ENCODE measurements at regions not wholly inside any gene's neighbourhood (a gene's known extent, or its start where the extent isn't known, plus 50 kb on each side); places are given as distances from the start of the nearest gene placed in this dataset.
"Not testable (repeated sequence)": the region's sequence is repeated elsewhere in the genome, so short reads cannot be mapped to it uniquely, and the experiment has no call there.

GRCh38 chr5:142402752-142403318 is 78.0 kb upstream of the SPRY4 start:
- DNase-seq: no peak

DNA sequence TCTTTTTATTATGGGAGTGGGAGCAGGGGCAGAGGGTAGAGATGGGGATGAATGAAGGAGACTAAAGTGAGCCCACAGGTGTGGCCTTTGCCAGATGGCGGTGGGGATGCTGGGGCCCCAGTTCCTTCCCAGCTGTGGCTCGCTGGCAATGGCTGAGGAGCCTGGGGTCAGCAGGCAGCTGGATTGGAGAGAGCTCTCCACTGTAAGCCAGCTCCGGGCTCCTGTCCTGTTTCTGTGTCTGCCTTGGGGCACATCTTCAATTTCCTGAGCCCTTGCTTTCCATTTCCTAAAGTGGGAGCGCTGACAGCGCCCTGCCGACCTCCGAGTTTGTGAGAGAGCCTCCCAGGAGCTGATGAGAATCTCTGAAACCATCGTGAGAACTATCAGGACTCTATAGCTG is 75.6 kb upstream of the SPRY4 start:
- no peak for DNase-seq

DNA sequence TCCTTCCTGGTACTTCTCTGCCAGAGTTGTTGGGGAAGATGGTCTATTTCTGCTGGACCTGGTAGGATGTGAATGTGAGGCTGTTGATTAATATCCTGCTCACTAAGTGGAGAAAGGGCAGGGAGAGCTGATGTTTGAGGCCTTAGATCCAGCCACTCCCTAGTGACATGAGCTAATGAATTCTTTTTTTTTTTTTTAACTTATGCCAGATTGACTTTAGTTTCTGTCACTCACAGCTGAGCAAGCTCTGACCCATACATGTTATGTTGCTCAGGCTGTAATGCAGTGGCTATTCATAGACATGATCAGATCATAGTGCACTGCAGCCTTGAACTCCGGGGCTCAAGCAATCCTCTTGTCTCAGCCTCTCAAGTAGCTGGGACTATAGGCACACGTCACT is 75.1 kb upstream of the SPRY4 start:
- DNase-seq: no peak

DNA sequence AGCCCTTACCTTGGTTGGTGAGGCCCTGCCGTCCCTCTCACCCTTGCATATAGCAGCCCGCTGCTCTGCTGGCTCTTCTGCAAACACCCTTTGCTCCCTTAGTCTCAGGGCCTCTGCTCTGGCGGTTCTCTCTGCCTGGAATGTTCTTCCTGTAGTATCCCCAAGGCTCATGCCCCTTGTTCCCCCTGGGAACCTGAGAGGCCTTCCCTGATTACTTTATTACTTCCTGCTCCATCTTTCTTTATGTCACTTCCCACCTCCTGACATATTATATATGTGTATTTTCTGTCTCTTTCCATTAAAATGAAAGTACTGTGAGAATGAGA is 73.9 kb upstream of the SPRY4 start:
- no peak for DNase-seq

DNA sequence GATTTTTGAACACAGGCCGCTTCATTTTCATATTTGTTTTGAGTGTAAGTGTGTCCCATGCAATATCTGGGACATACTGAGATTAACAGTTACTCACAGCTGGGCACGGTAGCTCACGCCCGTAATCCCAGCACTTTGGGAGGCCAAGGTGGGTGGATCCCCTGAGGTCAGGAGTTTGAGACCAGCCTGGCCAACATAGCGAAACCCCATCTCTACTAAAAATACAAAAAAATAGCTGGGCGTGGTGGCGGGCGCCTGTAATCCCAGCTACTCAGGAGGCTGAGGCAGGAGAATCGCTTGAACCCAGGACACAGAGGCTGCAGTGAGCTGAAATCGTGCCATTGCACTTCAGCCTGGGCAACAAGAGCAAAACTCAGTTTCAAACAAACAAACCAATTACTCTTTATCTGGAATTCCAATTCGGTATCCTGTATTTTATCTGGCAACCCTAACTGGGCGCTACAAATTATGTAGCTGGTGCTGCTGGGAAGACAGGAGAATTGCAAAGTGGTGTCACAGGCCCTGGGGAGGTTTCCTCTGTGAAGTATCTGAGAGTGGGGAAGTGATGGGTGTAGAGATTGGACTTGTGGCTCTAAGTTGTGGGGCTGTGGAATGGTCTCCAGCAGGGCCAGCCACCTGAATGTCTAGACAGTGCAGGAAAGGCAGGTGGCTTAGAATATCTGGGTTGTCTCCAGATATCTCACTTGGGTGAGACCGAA is 73.3 kb upstream of the SPRY4 start:
- not testable (repeated sequence) for DNase-seq

- DNase-seq: no peak
Observed at GRCh38 chr5:142397178-142397577, 72.4 kb upstream of the SPRY4 start.

DNA sequence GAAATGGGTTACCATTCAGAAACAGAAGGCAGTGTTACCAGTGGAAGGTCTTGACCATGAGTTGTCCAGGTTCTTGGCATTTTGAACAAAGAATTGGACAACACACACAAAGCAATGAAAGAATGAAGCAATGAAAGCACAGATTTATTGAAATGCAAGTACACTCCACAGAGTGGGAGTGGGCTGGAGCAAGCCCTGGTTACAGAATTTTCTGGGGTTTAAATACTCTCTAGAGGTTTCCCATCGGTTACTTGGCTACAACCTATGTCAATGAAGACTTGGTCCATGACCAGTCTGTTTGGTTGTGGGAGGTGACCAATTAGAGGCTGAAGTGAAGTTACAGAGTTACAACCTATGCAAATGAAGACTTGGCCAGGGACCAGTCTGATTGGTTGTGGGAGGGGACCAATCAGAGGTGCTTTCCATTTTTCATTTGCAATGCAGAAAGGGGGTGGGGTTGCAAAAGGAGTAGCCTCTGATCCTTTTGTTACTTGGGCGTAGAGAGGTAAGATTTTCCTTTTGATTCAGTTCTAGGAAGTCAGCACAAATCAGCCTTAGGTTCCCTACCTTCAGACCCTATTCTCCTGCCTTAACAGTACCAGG is 71.7 kb upstream of the SPRY4 start:
- DNase-seq: no peak

DNA sequence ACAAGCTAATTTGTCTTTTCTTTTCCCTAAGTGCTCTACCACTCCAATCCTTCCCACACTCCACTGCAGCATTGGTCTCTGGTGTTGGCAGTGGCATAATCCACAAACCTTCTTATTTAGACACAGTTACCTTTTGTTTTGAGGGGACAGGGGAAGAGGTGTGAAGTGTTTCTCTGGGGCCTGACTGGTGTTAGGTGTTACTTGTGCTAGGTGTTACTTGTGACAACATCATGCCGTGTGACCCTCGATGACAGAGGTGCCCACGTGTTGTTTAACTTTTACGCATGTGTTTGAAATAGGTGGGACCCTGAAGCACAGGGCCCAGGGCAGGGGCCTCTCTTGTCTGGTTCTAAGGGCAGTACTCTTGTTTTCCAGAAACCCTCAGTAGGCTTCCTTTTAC is 70.5 kb upstream of the SPRY4 start:
- no peak for DNase-seq

GRCh38 chr5:142391058-142391845 is 66.4 kb upstream of the SPRY4 start:
- DNase-seq: no peak

DNA sequence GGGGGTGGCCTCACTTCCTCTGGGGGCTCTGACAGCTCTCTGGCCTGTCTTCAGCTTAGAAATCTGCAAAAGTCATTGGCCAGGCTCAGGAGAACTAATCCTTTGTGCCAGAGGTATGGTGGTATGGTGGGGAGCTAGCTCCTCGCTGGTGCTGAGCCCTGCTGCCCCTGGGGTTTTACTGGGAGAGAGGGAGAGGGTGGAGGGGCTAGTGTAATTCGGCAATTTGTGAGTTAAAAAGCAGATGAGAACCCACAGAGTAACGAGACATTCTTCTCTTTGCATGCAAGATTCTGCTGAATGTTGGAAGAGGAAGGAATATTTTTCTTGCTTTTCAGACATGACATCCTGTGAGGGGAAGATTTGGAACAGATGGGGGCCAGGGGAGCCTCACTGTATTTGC is 65.5 kb upstream of the SPRY4 start:
- no peak for DNase-seq

DNA sequence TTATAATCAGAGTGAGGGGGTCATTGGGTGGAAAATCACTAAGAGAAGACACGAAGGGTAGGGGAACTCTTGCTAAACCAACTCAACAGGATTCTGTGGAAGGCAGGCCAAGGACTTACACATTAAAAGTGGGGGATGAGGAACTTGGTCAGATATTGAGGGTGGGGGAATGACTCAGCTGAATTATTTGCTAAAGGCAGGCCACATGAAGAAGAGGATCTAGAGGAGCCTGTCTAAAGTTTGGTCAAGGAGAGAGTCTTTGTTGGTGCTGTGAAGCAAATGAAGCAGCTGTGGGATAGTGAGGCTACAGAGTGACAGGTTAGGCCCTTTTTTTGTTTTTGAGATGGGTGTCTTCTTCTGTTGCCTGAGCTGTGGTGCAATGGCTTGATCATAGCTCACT is 63.9 kb upstream of the SPRY4 start:
- no peak for DNase-seq

DNA sequence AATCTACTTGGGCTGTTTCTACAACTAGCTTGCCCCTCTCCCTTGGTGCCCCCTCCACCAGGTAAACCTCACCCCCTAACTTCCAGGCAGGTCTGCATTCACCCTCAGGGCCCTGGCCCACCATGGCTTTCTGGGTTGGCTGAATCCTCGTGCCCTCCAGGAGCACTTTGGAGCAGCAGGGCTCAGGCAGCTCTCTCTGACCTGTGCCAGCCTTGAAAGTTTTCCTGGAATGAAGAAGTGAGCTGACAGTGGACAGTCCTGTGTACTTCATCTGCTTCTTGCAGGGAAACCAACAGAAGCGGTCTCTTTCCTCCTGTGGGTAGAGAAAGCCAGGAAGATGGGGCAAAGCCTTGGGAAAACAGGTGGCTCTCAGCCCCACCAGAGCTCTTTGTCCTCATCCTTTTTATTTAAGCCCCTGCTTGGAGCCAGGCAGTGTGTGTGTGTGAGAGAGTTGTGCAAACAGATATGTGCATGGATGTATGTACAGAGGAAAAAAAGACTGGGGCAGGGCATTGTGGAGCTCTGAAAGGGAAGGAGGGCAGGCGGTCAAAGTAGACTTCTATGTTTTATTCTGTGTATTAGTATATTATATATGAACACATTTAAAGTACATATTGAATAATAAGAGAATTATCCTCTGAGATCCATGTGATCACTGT is 62.3 kb upstream of the SPRY4 start:
- no peak for DNase-seq

GRCh38 chr5:142386137-142387023 is 61.6 kb upstream of the SPRY4 start:
- DNase-seq: no peak

- no peak for DNase-seq
Observed at GRCh38 chr5:142385194-142385593, 60.4 kb upstream of the SPRY4 start.

DNA sequence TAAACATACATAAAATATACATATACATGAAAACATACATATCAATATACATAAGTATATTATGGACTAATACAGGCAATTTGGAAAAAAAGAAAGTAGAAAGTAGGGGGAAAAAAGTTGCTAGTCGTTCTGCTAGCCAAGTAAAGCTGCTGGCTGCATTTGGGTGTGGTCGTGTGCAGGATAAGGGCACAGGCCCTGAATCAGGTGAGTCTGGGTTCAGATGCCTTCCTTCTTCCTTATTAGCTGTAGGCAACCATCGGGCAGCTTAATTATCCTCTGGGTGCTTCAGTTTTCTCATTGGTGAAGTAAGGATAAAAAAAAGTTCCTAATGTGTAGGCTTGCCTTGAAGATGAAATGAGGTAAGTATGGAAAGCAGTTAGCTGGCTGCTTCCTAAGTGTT is 59.2 kb upstream of the SPRY4 start:
- no peak for DNase-seq

DNA sequence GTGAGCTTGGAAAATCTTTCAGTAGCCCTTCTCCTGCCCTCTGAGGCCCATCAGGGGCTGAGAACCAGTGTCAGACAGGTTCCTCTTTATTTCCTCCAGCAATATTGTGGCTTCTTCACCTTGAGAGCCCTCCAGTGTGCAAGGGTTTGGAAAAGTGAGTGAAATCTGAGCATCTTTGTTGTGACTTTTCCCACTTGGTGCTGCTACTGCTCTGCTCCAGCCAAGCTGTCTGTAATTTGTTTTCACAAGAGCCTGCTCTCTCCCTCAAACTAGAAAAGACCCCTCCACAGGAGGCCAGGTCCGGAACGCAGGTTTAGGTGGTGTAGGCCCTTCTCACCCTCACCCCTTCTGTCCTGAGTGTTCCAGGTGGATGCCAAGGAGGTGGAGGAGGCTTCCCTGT is 57.4 kb upstream of the SPRY4 start:
- DNase-seq: no peak

DNA sequence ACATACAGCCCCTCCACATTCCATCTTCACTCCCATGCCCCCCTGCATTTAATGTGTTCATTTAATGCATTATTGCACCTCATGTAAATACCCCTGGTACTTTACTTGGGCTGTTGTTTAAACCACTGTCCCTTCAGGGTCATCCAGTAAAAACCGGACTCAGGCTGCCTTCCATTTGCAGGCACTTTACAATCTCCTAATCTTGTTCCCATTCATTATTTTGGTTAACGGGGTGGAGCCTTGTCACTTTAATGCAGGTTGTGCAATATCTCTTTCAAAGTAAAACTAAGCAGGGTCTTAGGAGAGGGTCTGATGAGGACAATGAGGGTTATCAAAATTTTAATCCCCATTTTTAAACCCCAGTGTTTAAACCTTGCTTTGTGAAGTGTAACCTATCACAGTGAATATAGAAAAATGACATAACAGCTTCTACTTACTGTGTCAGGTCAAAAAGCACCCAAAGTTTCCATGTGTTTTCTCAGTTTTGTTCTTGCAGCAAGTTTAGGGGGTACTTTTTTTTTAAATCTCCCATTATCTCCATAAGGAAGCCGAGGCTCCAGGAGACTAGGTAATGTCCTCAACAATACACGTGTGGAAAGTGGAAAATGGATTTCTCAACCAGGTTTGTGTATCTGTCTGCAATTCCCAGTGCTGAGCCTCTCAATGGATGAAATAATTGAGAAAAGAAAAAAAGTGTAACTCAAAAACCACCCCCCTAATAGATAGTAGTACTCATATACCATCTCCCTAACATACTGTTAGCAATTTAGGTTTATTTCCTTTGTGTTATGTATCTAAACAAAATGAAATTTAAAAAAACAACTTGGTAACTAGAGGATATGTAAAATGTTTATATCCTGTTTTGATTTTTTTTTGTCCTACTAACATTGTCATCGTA is 54.2 kb upstream of the SPRY4 start:
- DNase-seq: no peak

DNA sequence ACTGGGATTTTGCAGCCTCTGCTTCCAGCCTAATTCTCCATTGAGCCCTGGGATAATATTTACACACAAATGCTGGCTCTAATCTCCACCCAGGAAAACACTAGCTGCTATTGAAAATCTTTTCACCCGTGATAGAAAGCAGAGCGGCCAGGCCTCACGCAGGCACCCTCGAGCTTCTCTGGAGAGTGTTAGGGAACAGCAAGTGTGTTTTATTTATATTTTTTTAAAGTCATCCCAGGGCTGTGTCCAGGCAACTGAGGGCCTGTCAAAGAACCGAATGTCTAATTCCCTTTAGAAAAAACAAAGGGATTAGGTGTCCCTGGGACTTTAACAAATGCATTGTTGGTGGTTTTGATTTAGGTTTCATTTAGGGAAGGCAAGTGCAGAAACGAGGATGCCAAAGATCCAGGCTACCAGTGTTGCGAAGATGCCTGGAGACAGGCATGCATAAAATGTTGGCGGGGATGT is 51.2 kb upstream of the SPRY4 start:
- no peak for DNase-seq
